GM12878 (cell line): ENCODE measurements at regions not wholly inside any gene's neighbourhood (a gene's known extent, or its start where the extent isn't known, plus 50 kb on each side); places are given as distances from the start of the nearest gene placed in this dataset.

Experiments
- ATAC-seq: fragments of 200-7000 bp; cut with Tn5 transposase; 3 replicates; pipeline ENCODE4 v1.9.1; 2020; ENCODE audit warnings: mild to moderate bottlenecking, moderate library complexity
- BruUV-seq: library from RNA; stranded (reverse); fragments of 400-500 nt; replicated peaks from 2 replicates; lab custom pipeline; 2021; lab: Mats Ljungman, UMichigan
- CTCF ChIA-PET: fragments of 300-600 bp; sonication (Branson Sonifier 250); formaldehyde crosslinking; extraction: SDS; loops from one replicate; lab custom pipeline; 2021; ENCODE audit warnings: inconsistent platforms; lab: Yijun Ruan, JAX
- POLR2A ChIA-PET: fragments of 350-600 bp; formaldehyde crosslinking; extraction: SDS; loops from one replicate; lab custom pipeline; 2021; ENCODE audit warnings: inconsistent platforms; lab: Charles Lee
- RAD21 ChIA-PET: fragments of 300-600 bp; sonication (Branson Sonifier 250); formaldehyde crosslinking; loops from one replicate; lab custom pipeline; 2023; ENCODE audit warnings: antibody characterized with exemption; ENCODE audit not compliant: unreplicated experiment; lab: Charles Lee
- SMC1A ChIA-PET: fragments of 300-600 bp; sonication (Branson Sonifier 250); formaldehyde crosslinking; loops from one replicate; lab custom pipeline; 2023; ENCODE audit not compliant: unreplicated experiment, uncharacterized antibody; lab: Charles Lee
- DNase-seq: peaks from one replicate; pipeline ENCODE4 v3.0.0-alpha.2; 2011; ENCODE audit warnings: low read depth, low spot score
- FAIRE-seq: peaks from 3 replicates; lab custom pipeline; 2011; peaks lifted over from hg19 to GRCh38; lab: Jason Lieb, UNC
- H2AFZ ChIP-seq: 2 replicates; pipeline ENCODE4 v1.6.0; 2011; ENCODE audit warnings: low read depth, low read length, control low read depth; ENCODE audit not compliant: control insufficient read depth
- H3K27ac ChIP-seq: 2 replicates; pipeline ENCODE4 v1.5.1; 2011; ENCODE audit warnings: control low read depth; ENCODE audit not compliant: control insufficient read depth, insufficient read depth
- H3K27me3 ChIP-seq, 2 experiments: replicated peaks in 1 of 2; 2 replicates each; pipeline versions ENCODE4 v1.6.0 to v1.6.1; 2011; ENCODE audit warnings: low read length in 1 of 2; ENCODE audit not compliant: control insufficient read depth in 2 of 2, insufficient read depth in 2 of 2
- H3K36me3 ChIP-seq, 2 experiments: 2 replicates each; pipeline ENCODE4 v1.5.1; 2011; ENCODE audit warnings: low read length in 1 of 2; ENCODE audit not compliant: control insufficient read depth in 2 of 2, insufficient read depth in 2 of 2
- H3K4me1 ChIP-seq: 2 replicates; pipeline ENCODE4 v1.6.1; 2011; ENCODE audit warnings: mild to moderate bottlenecking, low read length, moderate library complexity, mixed read lengths; ENCODE audit not compliant: control insufficient read depth, insufficient read depth
- H3K4me2 ChIP-seq: 2 replicates; pipeline ENCODE4 v1.6.0; 2011; ENCODE audit warnings: control low read depth; ENCODE audit not compliant: control insufficient read depth, insufficient read depth
- H3K4me3 ChIP-seq: fragments of 200-600 bp; sonication (generic); 2 replicates; pipeline ENCODE4 v1.5.1; 2016
- H3K79me2 ChIP-seq: 2 replicates; pipeline ENCODE4 v1.6.0; 2011; ENCODE audit warnings: low read length; ENCODE audit not compliant: control insufficient read depth, insufficient read depth
- H3K9ac ChIP-seq: 2 replicates; pipeline ENCODE4 v1.8.0; 2011; ENCODE audit warnings: low read length, control low read depth, mixed read lengths; ENCODE audit not compliant: control insufficient read depth, insufficient read depth
- H3K9me3 ChIP-seq: replicated peaks from 3 replicates; pipeline ENCODE4 v1.5.1; 2011; ENCODE audit warnings: mild to moderate bottlenecking, low read length; ENCODE audit not compliant: control insufficient read depth, insufficient read depth
- H4K20me1 ChIP-seq: 2 replicates; pipeline ENCODE4 v1.6.0; 2011; ENCODE audit not compliant: control insufficient read depth, insufficient read depth
- ATF7 ChIP-seq: fragments of 450-650 bp; IDR thresholded peaks from 2 replicates; pipeline ENCODE4 v1.6.1; 2016; ENCODE audit warnings: low read depth, mild to moderate bottlenecking
- BHLHE40 ChIP-seq, 2 experiments: fragments of 450-650 bp in 1 of 2; IDR thresholded peaks; 2 replicates each; pipeline ENCODE4 v1.6.1; 2011 to 2017; ENCODE audit warnings: low read depth in 2 of 2, borderline replicate concordance in 1 of 2, improper control_type of control experiment in 1 of 2, low read length in 1 of 2, mild to moderate bottlenecking in 1 of 2
- BMI1 ChIP-seq: fragments of 450-650 bp; IDR thresholded peaks from 2 replicates; pipeline ENCODE4 v1.6.1; 2016; ENCODE audit warnings: mild to moderate bottlenecking, moderate library complexity, borderline replicate concordance
- EED ChIP-seq: sonication (generic); IDR thresholded peaks from 2 replicates; pipeline ENCODE4 v1.6.1; 2016; ENCODE audit warnings: antibody characterized with exemption, low read depth
- EP300 ChIP-seq, 2 experiments: fragments of 150-350 bp in 1 of 2; IDR thresholded peaks; 2 replicates each; pipeline ENCODE4 v1.6.1; 2011 to 2012; ENCODE audit warnings: low read depth in 2 of 2, low read length in 2 of 2, borderline replicate concordance in 1 of 2, improper control_type of control experiment in 1 of 2, inconsistent platforms in 1 of 2; ENCODE audit not compliant: control insufficient read depth in 1 of 2
- EZH2 ChIP-seq: IDR thresholded peaks from 2 replicates; pipeline ENCODE4 v1.6.1; 2012; ENCODE audit warnings: low read depth, mild to moderate bottlenecking, control low read depth, inconsistent platforms, low read length, borderline replicate concordance; ENCODE audit not compliant: control insufficient read depth
- FOS ChIP-seq: IDR thresholded peaks from 3 replicates; pipeline ENCODE4 v1.6.1; 2011; ENCODE audit warnings: borderline replicate concordance; ENCODE audit not compliant: insufficient read length; ENCODE audit errors: extremely low read depth
- HDGF ChIP-seq: fragments of 450-650 bp; IDR thresholded peaks from 2 replicates; pipeline ENCODE4 v1.6.1; 2016; ENCODE audit warnings: antibody characterized with exemption
- KDM1A ChIP-seq: fragments of 200-600 bp; sonication (generic); IDR thresholded peaks from 2 replicates; pipeline ENCODE4 v1.6.1; 2016; ENCODE audit warnings: borderline replicate concordance
- NFIC ChIP-seq: IDR thresholded peaks from 2 replicates; pipeline ENCODE4 v1.6.1; 2012; ENCODE audit warnings: low read depth, mild to moderate bottlenecking, inconsistent platforms, low read length, moderate library complexity
- RBBP5 ChIP-seq: fragments of 200-600 bp; sonication (generic); conservative IDR thresholded peaks from 2 replicates; pipeline ENCODE4 v1.6.1; 2016
- SIN3A ChIP-seq: IDR thresholded peaks from 2 replicates; pipeline ENCODE4 v1.6.1; 2012; ENCODE audit warnings: low read depth, low read length, improper control_type of control experiment
- SMAD1 ChIP-seq: fragments of 450-650 bp; IDR thresholded peaks from 2 replicates; pipeline ENCODE4 v1.6.1; 2018; ENCODE audit warnings: mild to moderate bottlenecking, low read depth; ENCODE audit not compliant: partially characterized antibody
- SMAD5 ChIP-seq: IDR thresholded peaks from 2 replicates; pipeline ENCODE4 v1.6.1; 2016; ENCODE audit warnings: antibody characterized with exemption, low read depth
- TCF12 ChIP-seq: IDR thresholded peaks from 2 replicates; pipeline ENCODE4 v1.6.1; 2011; ENCODE audit warnings: low read depth, mild to moderate bottlenecking, low read length
- USF1 ChIP-seq: IDR thresholded peaks from 2 replicates; pipeline ENCODE4 v1.6.1; 2011; ENCODE audit warnings: borderline replicate concordance, low read depth, mild to moderate bottlenecking, moderate library complexity, mixed read lengths, low read length; ENCODE audit not compliant: insufficient read depth; ENCODE audit errors: extremely low read length
- ZNF24 ChIP-seq: fragments of 450-650 bp; IDR thresholded peaks from 2 replicates; pipeline ENCODE4 v1.6.1; 2017; ENCODE audit warnings: antibody characterized with exemption, mild to moderate bottlenecking
- WGBS: methylation state at CpG from one replicate; pipeline ENCODE4 v1.1.6; 2016; ENCODE audit warnings: low lambda C conversion rate; ENCODE audit not compliant: insufficient replicate concordance, insufficient coverage; ENCODE audit errors: missing lambda C conversion rate; 5-methylcytosine and 5-hydroxymethylcytosine counted together
- in situ Hi-C: fragments of 300-500 bp; cut with MboI; formaldehyde crosslinking; loops from 9 replicates; pipeline ENCODE4 v1.14.3; 2018; ENCODE audit warnings: mixed read lengths
- intact Hi-C: fragments of 100-400 bp; cut with micrococcal nuclease; formaldehyde crosslinking; loops from one replicate; pipeline ENCODE4 v1.14.2; 2022; ENCODE audit not compliant: unreplicated experiment
- TF ChIP-seq, protein P1 (sequence below): fragments of 450-650 bp; IDR thresholded peaks from 2 replicates; pipeline ENCODE4 v1.6.1; 2017; ENCODE audit warnings: mild to moderate bottlenecking, low read depth, inconsistent platforms; ENCODE audit not compliant: poor library complexity, severe bottlenecking

DNA sequence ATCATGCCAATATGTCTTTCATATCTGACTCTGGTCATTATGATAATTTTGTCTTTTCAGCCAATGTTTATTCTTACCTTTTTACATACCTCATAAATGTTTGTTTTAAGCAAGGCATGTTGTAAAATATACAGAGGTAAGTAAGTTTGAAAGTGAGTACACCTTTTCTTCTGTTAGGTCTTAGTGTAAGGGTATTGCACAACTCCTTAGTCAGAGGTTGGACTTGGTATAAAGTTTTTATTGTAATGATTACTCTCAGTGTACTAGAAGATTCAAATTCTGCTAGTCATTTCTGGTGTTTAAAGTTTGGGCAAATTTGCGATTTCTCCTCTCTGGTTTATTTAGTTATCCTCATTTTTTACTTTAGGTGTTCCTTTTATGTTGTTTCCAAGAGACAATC is 564.3 kb upstream of the FSIP2 start:
- in situ Hi-C loops: no loop called here
- no peak for ATAC-seq
- no peak for DNase-seq
- no peaks in the 10 kb centered on the region for H3K27me3 ChIP-seq
- no peak overlapping the region for H3K4me3 ChIP-seq
- no peak overlapping the region for H3K4me2 ChIP-seq
- H3K9me3 ChIP-seq: no peaks in the 10 kb centered on the region
- ChIA-PET CTCF (no interaction called here), RAD21 (no interaction called here), SMC1A (no interaction called here), POLR2A (no interaction called here)
- no peaks in the 10 kb centered on the region for H3K36me3 ChIP-seq
- FAIRE-seq: no peak
- TF ChIP-seq BHLHE40 (IDR thresholded peaks at IDR 0.05; ENCODE audit: borderline replicate concordance in 1 of 2, low read depth in 2 of 2, low read length in 1 of 2) (no peak), ZNF24 (no peak), KDM1A (no peak), NFIC (no peak), TCF12 (no peak), FOS (no peak), USF1 (no peak), SMAD1 (no peak), EED (no peak), RBBP5 (no peak), BMI1 (no peak), SMAD5 (no peak), EP300 (IDR thresholded peaks at IDR 0.05; ENCODE audit: borderline replicate concordance in 1 of 2, control insufficient read depth in 1 of 2, low read depth in 2 of 2, low read length in 2 of 2) (no peak), ATF7 (no peak), HDGF (no peak), SIN3A (no peak), EZH2 (no peak)
- TF ChIP-seq, protein P1, sequence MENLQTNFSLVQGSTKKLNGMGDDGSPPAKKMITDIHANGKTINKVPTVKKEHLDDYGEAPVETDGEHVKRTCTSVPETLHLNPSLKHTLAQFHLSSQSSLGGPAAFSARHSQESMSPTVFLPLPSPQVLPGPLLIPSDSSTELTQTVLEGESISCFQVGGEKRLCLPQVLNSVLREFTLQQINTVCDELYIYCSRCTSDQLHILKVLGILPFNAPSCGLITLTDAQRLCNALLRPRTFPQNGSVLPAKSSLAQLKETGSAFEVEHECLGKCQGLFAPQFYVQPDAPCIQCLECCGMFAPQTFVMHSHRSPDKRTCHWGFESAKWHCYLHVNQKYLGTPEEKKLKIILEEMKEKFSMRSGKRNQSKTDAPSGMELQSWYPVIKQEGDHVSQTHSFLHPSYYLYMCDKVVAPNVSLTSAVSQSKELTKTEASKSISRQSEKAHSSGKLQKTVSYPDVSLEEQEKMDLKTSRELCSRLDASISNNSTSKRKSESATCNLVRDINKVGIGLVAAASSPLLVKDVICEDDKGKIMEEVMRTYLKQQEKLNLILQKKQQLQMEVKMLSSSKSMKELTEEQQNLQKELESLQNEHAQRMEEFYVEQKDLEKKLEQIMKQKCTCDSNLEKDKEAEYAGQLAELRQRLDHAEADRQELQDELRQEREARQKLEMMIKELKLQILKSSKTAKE: no peak
- H4K20me1 ChIP-seq: no peaks in the 10 kb centered on the region
- H3K79me2 ChIP-seq: no peaks in the 10 kb centered on the region
- no peaks in the 10 kb centered on the region for H3K4me1 ChIP-seq
- intact Hi-C loops: no loop called here
- H3K27ac ChIP-seq: no peak overlapping the region
- WGBS: 8% methylated on average over 1 of the region's 1 CpG
- BruUV-seq: no TSS peak
- no peak overlapping the region for H2AFZ ChIP-seq
- no peak overlapping the region for H3K9ac ChIP-seq
